H9 (cell line): ENCODE measurements at regions not wholly inside any gene's neighbourhood (a gene's known extent, or its start where the extent isn't known, plus 50 kb on each side); places are given as distances from the start of the nearest gene placed in this dataset.

Source experiments
- DNase-seq: peaks from one replicate; pipeline ENCODE4 v3.0.0-alpha.2; 2017
- H2AFZ ChIP-seq: one replicate; pipeline ENCODE4 v1.6.1; 2013; ENCODE audit warnings: mild to moderate bottlenecking, low read length, control low read depth, moderate library complexity
- H2AK5ac ChIP-seq: 2 replicates; pipeline ENCODE4 v1.6.1; 2013; ENCODE audit warnings: low read length, control low read depth, mixed read lengths; ENCODE audit not compliant: insufficient read length
- H2BK120ac ChIP-seq: one replicate; pipeline ENCODE4 v1.6.1; 2013; ENCODE audit warnings: low read depth, mild to moderate bottlenecking, low read length, control low read depth, inconsistent platforms; ENCODE audit not compliant: poor library complexity, severe bottlenecking
- H2BK12ac ChIP-seq: 2 replicates; pipeline ENCODE4 v1.6.1; 2013; ENCODE audit warnings: low read length, control low read depth, mixed read lengths, low read depth; ENCODE audit not compliant: insufficient read length
- H2BK15ac ChIP-seq: 2 replicates; pipeline ENCODE4 v1.6.1; 2013; ENCODE audit warnings: low read depth, low read length, control low read depth
- H2BK20ac ChIP-seq: one replicate; pipeline ENCODE4 v1.6.1; 2013; ENCODE audit warnings: low read depth, mild to moderate bottlenecking, low read length, control low read depth, inconsistent platforms; ENCODE audit not compliant: poor library complexity, severe bottlenecking
- H2BK5ac ChIP-seq: 2 replicates; pipeline ENCODE4 v1.6.1; 2013; ENCODE audit warnings: low read length, control low read depth, mixed read lengths; ENCODE audit not compliant: insufficient read length
- H3K14ac ChIP-seq: 2 replicates; pipeline ENCODE4 v1.6.1; 2013; ENCODE audit warnings: low read length, control low read depth; ENCODE audit not compliant: insufficient read depth
- H3K18ac ChIP-seq: 2 replicates; pipeline ENCODE4 v1.6.1; 2013; ENCODE audit warnings: low read depth, mild to moderate bottlenecking, mixed read lengths, low read length, control low read depth; ENCODE audit not compliant: insufficient read length
- H3K23ac ChIP-seq: 2 replicates; pipeline ENCODE4 v1.6.1; 2013; ENCODE audit warnings: low read length, control low read depth, mixed read lengths, low read depth; ENCODE audit not compliant: insufficient read length
- H3K23me2 ChIP-seq: 2 replicates; pipeline ENCODE4 v1.6.1; 2013; ENCODE audit warnings: low read depth, mild to moderate bottlenecking, mixed read lengths, low read length, control low read depth; ENCODE audit not compliant: insufficient read length, poor library complexity, severe bottlenecking
- H3K27ac ChIP-seq: 2 replicates; pipeline ENCODE4 v1.5.1; 2013; ENCODE audit warnings: low read length, control low read depth, mixed read lengths, low read depth; ENCODE audit not compliant: insufficient read length
- H3K27me3 ChIP-seq: 2 replicates; pipeline ENCODE4 v1.6.1; 2013; ENCODE audit warnings: low read length, control low read depth, inconsistent platforms; ENCODE audit not compliant: insufficient read depth
- H3K4ac ChIP-seq: 2 replicates; pipeline ENCODE4 v1.6.1; 2013; ENCODE audit warnings: low read depth, mild to moderate bottlenecking, control low read depth, inconsistent platforms, low read length, moderate library complexity
- H3K4me1 ChIP-seq: 2 replicates; pipeline ENCODE4 v1.6.1; 2013; ENCODE audit warnings: low read length, control low read depth, inconsistent platforms; ENCODE audit not compliant: insufficient read depth
- H3K4me2 ChIP-seq: 2 replicates; pipeline ENCODE4 v1.6.1; 2013; ENCODE audit warnings: low read length, control low read depth, mixed read lengths; ENCODE audit not compliant: insufficient read length, insufficient read depth
- H3K56ac ChIP-seq: 2 replicates; pipeline ENCODE4 v1.6.1; 2013; ENCODE audit warnings: low read depth, mild to moderate bottlenecking, mixed read lengths, low read length, control low read depth; ENCODE audit not compliant: insufficient read length
- H3K79me1 ChIP-seq: 2 replicates; pipeline ENCODE4 v1.6.1; 2013; ENCODE audit warnings: low read depth, mild to moderate bottlenecking, moderate library complexity, low read length, control low read depth, inconsistent platforms; ENCODE audit not compliant: insufficient read depth, poor library complexity, severe bottlenecking
- H3K79me2 ChIP-seq: 2 replicates; pipeline ENCODE4 v1.6.1; 2013; ENCODE audit warnings: low read length, control low read depth, inconsistent platforms; ENCODE audit not compliant: insufficient read depth
- H3K9ac ChIP-seq: 2 replicates; pipeline ENCODE4 v1.6.1; 2013; ENCODE audit warnings: low read length, control low read depth, mixed read lengths; ENCODE audit not compliant: insufficient read length; ENCODE audit errors: extremely low read depth
- H3K9me3 ChIP-seq: one replicate; pipeline ENCODE4 v1.6.1; 2013; ENCODE audit warnings: low read depth, low read length, inconsistent platforms; ENCODE audit not compliant: control insufficient read depth
- H3T11ph ChIP-seq: one replicate; pipeline ENCODE4 v1.6.1; 2013; ENCODE audit warnings: mild to moderate bottlenecking, low read length, control low read depth, inconsistent platforms
- H4K20me1 ChIP-seq: one replicate; pipeline ENCODE4 v1.6.1; 2013; ENCODE audit not compliant: control insufficient read depth, insufficient read length, insufficient read depth
- H4K5ac ChIP-seq: 2 replicates; pipeline ENCODE4 v1.6.1; 2013; ENCODE audit warnings: low read depth, mild to moderate bottlenecking, mixed read lengths, low read length, control low read depth; ENCODE audit not compliant: insufficient read length
- H4K8ac ChIP-seq: replicated peaks from 2 replicates; pipeline ENCODE4 v1.6.1; 2013; ENCODE audit warnings: low read length, control low read depth, mixed read lengths, low read depth; ENCODE audit not compliant: insufficient read length
- H4K91ac ChIP-seq: 2 replicates; pipeline ENCODE4 v1.6.1; 2013; ENCODE audit warnings: low read depth, mild to moderate bottlenecking, moderate library complexity, mixed read lengths, low read length, control low read depth; ENCODE audit not compliant: insufficient read length
- H3K27ac Mint-ChIP-seq, 3 experiments: 2 replicates in 2 of 3; 3 replicates in 1 of 3; pipeline ENCODE4 v1.8.0; 2020 to 2021; ENCODE audit warnings: mixed read lengths in 3 of 3, mild to moderate bottlenecking in 1 of 3, moderate library complexity in 1 of 3
- H3K27me3 Mint-ChIP-seq: 2 replicates; pipeline ENCODE4 v1.8.0; 2021; ENCODE audit warnings: low read depth, mild to moderate bottlenecking, moderate library complexity, mixed read lengths
- H3K36me3 Mint-ChIP-seq, 3 experiments: 2 replicates in 2 of 3; 3 replicates in 1 of 3; pipeline ENCODE4 v1.8.0; 2020 to 2021; ENCODE audit warnings: low read depth in 3 of 3, mixed read lengths in 3 of 3; ENCODE audit not compliant: insufficient read depth in 1 of 3
- H3K4me1 Mint-ChIP-seq, 2 experiments: 2 replicates each; pipeline ENCODE4 v1.8.0; 2020; ENCODE audit warnings: mixed read lengths in 2 of 2
- H3K4me3 Mint-ChIP-seq, 2 experiments: 2 replicates in 1 of 2; 3 replicates in 1 of 2; pipeline ENCODE4 v1.8.0; 2020 to 2021; ENCODE audit warnings: mild to moderate bottlenecking in 2 of 2, mixed read lengths in 2 of 2, moderate library complexity in 1 of 2
- H3K9me3 Mint-ChIP-seq, 2 experiments: 2 replicates in 1 of 2; 3 replicates in 1 of 2; pipeline ENCODE4 v1.8.0; 2020; ENCODE audit warnings: mild to moderate bottlenecking in 2 of 2, mixed read lengths in 2 of 2, moderate library complexity in 1 of 2
- whole genome bisulfite sequencing: extraction: QIAGEN DNeasy Blood & Tissue Kit; methylation state at CpG from one replicate; pipeline ENCODE4 v1.1.7; 2013; ENCODE audit warnings: missing lambda C conversion rate, low lambda C conversion rate, mixed read lengths; ENCODE audit not compliant: insufficient read length; ENCODE audit errors: extremely low coverage; 5-methylcytosine and 5-hydroxymethylcytosine counted together
- TF ChIP-seq, protein P1 (sequence below): fragments of 200-600 bp; sonication (generic); conservative IDR thresholded peaks from 3 replicates; pipeline ENCODE4 v1.8.0; 2021; ENCODE audit warnings: antibody characterized with exemption, mild to moderate bottlenecking

DNA sequence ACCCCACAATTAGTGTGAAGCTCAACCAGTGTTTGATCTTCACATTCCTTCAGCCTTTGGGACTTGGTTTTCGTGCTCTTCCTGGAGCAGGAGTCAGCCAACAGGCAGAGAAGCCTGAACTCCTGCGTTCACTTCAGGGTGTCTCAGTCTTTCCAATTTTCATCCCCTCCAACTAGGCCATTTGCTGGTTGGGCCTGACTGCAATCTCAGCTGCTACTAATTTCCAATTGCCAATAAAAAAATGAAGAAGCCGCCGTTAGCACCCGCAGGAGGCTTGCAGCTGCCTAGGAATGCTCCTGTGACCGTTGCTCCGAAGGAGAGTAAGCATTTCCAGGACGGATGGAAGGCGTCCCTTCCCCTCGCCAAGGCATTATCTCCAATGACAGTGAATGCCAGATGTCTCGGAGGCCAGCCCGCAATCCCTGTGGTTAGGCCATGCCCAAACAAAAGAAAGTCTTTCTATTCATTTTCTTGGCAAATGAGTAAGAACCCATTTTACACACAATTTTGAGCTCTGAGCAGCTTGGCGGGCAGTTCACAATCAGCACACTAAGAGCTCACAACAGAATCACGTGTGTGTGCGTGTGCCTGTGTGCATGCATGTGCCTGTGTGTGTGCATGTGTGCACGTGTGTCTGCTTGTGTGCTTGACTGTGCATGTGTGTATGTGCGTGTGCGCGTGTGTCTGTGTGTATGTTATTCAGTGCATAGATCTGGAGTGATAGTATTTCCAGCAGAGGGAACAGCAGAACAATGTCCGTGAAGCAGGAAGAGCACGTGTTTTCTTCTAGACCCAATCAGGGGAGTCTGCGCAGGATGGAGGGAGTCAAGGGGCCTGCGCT lies 301.2 kb downstream of the SMOC2 start:
- no peak overlapping the region for H3K4me2 ChIP-seq
- H4K20me1 ChIP-seq = no peaks in the 10 kb centered on the region
- H3K9me3 Mint-ChIP-seq = peaks cover 6 to 8% of the 10 kb centered on the region in 2 experiments; a peak in 4 of 5 replicates
- no peak overlapping the region for H3K23ac ChIP-seq
- no peak overlapping the region; the same call in 1 of the 2 replicates for H3K14ac ChIP-seq
- H3K4me1 ChIP-seq = no peaks in the 10 kb centered on the region
- TF ChIP-seq, protein P1, sequence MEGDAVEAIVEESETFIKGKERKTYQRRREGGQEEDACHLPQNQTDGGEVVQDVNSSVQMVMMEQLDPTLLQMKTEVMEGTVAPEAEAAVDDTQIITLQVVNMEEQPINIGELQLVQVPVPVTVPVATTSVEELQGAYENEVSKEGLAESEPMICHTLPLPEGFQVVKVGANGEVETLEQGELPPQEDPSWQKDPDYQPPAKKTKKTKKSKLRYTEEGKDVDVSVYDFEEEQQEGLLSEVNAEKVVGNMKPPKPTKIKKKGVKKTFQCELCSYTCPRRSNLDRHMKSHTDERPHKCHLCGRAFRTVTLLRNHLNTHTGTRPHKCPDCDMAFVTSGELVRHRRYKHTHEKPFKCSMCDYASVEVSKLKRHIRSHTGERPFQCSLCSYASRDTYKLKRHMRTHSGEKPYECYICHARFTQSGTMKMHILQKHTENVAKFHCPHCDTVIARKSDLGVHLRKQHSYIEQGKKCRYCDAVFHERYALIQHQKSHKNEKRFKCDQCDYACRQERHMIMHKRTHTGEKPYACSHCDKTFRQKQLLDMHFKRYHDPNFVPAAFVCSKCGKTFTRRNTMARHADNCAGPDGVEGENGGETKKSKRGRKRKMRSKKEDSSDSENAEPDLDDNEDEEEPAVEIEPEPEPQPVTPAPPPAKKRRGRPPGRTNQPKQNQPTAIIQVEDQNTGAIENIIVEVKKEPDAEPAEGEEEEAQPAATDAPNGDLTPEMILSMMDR = no peak
- H3T11ph ChIP-seq = no peak overlapping the region
- no CpG with 5 or more reads among the region's 23 CpGs for WGBS
- H2BK120ac ChIP-seq = no peak overlapping the region
- no peaks in the 10 kb centered on the region for H3K79me1 ChIP-seq
- no peak overlapping the region for H3K4me3 Mint-ChIP-seq
- no peak overlapping the region for H2AFZ ChIP-seq
- no peak overlapping the region for H3K56ac ChIP-seq
- H3K4ac ChIP-seq = no peak overlapping the region
- no peaks in the 10 kb centered on the region for H3K23me2 ChIP-seq
- H2AK5ac ChIP-seq = no peak overlapping the region
- no peaks in the 10 kb centered on the region; a peak in 2 of 7 replicates for H3K36me3 Mint-ChIP-seq
- H3K27ac Mint-ChIP-seq = peak overlapping the region in 1 of 3 experiments; percentile 15; a peak in 4 of 7 replicates
- H2BK5ac ChIP-seq = no peak overlapping the region
- no peak overlapping the region for H2BK12ac ChIP-seq
- peak overlapping the region; percentile 76 for H4K5ac ChIP-seq
- H3K27ac ChIP-seq = no peak overlapping the region
- no peak overlapping the region for H4K91ac ChIP-seq
- no peaks in the 10 kb centered on the region for H3K27me3 Mint-ChIP-seq
- peak overlapping the region; percentile 92 for H4K8ac ChIP-seq
- H3K9ac ChIP-seq = no peak overlapping the region
- no peak overlapping the region for H2BK15ac ChIP-seq
- no peak overlapping the region for H2BK20ac ChIP-seq
- no peaks in the 10 kb centered on the region for H3K79me2 ChIP-seq
- no peaks in the 10 kb centered on the region; a peak in 1 of 4 replicates for H3K4me1 Mint-ChIP-seq
- H3K27me3 ChIP-seq = no peaks in the 10 kb centered on the region
- no peak for DNase-seq
- no peak overlapping the region for H3K18ac ChIP-seq
- no peaks in the 10 kb centered on the region for H3K9me3 ChIP-seq
